Stimulated activated naive CD8-positive, alpha-beta T cell treated with anti-CD3 and anti-CD28 coated beads, Interleukin-15, amount 100 ng/mL, for 72 hours (primary cell): ENCODE measurements at regions not wholly inside any gene's neighbourhood (a gene's known extent, or its start where the extent isn't known, plus 50 kb on each side); places are given as distances from the start of the nearest gene placed in this dataset.

Source experiments
- ATAC-seq: fragments of 150-1000 bp; cut with Tn5 transposase; 2 replicates; pipeline ENCODE4 v1.10.0; 2021; ENCODE audit warnings: mild to moderate bottlenecking, moderate library complexity
- DNase-seq, 2 donors: peaks; one replicate each; pipeline ENCODE4 v3.0.0; 2021 to 2022
- H3K27ac Mint-ChIP-seq, 2 donors: one replicate each; pipeline ENCODE4 v1.8.0; 2022; ENCODE audit warnings: mild to moderate bottlenecking in 2 of 2, mixed read lengths in 2 of 2, moderate library complexity in 2 of 2
- H3K27me3 Mint-ChIP-seq: one replicate; pipeline ENCODE4 v1.8.0; 2022; ENCODE audit warnings: mixed read lengths
- H3K4me1 Mint-ChIP-seq: one replicate; pipeline ENCODE4 v1.8.0; 2022; ENCODE audit warnings: mild to moderate bottlenecking, mixed read lengths
- H3K4me3 Mint-ChIP-seq, 2 donors: one replicate each; pipeline ENCODE4 v1.8.0; 2022; ENCODE audit warnings: mild to moderate bottlenecking in 2 of 2, mixed read lengths in 2 of 2, moderate library complexity in 1 of 2
- H3K9me3 Mint-ChIP-seq, 2 donors: one replicate each; pipeline ENCODE4 v1.8.0; 2022; ENCODE audit warnings: mixed read lengths in 2 of 2

DNA sequence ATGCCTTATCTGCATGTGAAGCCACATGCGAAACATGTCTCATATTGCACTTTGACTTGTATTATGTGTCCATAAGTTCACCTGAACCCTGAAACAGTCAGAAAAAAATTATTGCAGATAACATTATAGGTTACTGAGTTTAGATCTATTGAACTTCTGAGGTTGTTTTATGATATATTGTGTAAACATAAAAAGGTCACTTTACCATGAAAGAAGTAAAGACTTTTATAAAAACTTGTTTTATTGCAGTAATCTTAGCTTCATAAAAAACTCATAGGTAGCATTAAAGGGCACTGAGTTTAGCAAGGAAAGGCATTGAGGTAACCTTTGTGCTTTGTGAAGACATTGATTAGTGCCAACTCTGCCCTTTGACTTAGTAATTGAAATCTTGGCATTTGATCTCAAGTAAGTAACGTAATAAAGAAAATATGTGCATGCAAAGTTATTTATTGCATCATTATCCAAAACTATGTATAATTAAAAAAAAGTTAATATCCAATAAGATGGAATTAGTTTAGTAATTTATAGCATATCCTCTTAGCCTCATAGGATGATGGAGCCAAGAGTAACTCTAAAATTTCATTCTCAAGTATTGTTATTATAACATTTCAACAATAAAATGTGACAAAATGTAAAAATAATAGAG is 313.3 kb upstream of the ATP2B1 start:
- H3K9me3 Mint-ChIP-seq: no peaks in the 10 kb centered on the region
- H3K4me1 Mint-ChIP-seq: no peaks in the 10 kb centered on the region
- no peaks in the 10 kb centered on the region for H3K27me3 Mint-ChIP-seq
- no peak for DNase-seq
- ATAC-seq: no peak
- H3K4me3 Mint-ChIP-seq: no peak overlapping the region
- H3K27ac Mint-ChIP-seq: no peak overlapping the region

DNA sequence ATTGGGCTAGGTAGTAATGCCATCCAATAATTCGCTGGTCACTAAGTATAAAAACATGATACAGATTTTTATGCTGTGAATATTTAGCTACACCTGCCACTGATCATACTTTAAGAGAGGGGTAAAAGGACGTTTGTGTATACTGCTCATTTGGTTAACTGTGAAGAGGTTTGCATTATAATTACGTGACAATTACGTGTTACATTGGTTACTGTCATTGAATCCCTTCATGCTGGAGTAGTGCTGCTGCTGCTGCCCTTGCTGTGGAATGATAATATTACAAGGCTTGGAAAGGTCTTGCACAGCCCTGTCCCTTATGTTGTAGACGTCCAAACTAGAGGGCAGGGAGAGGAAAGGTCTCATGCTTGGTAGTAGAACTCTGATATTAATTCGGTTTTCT is 312.2 kb upstream of the ATP2B1 start:
- H3K4me3 Mint-ChIP-seq: no peak overlapping the region
- no peaks in the 10 kb centered on the region for H3K27me3 Mint-ChIP-seq
- H3K4me1 Mint-ChIP-seq: no peaks in the 10 kb centered on the region
- ATAC-seq (no peak), DNase-seq (no peak)
- no peaks in the 10 kb centered on the region for H3K9me3 Mint-ChIP-seq
- H3K27ac Mint-ChIP-seq: no peak overlapping the region

DNA sequence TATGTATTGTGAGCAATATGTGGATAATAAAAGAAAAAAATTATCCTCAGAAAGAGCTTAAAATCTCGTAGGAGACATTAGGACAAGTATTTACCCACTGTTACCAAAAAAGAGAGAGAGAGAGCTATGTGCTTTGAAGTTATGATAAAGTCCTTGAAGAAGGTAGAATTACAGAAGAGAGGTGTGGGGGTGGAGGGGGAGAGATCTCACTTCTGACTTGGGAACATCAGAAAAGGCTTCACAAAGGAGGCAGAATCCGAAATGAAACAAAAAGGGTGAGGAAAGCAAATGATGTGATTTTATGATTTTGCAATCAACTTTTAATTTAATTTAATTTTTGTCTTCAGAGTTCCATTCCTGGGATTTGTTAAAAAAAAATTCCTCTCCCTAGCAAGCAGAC is 311.8 kb upstream of the ATP2B1 start:
- Mint-ChIP-seq H3K4me1 (no peaks in the 10 kb centered on the region), H3K27ac (no peak overlapping the region), H3K4me3 (no peak overlapping the region), H3K9me3 (no peaks in the 10 kb centered on the region), H3K27me3 (no peaks in the 10 kb centered on the region)
- ATAC-seq (no peak), DNase-seq (no peak)

DNA sequence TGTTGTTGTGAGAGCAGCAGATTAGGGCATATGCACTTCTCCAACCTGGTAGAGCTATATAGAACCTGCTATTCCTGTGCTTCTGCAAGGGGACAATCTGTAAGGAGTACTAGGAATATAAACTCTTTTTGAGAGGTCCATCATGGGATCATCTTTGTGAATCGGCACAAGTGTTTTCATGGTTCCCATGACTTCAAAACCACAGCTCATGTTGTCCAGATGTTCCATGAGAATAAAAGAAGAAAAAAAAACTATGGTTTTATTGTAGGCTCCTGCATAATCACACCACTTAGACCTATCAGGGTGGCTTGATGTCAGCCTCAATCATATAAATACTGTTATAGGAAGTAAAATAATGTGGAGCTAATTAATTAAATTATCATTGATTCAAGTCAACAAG is 311.4 kb upstream of the ATP2B1 start:
- DNase-seq (no peak), ATAC-seq (no peak)
- Mint-ChIP-seq H3K4me1 (no peaks in the 10 kb centered on the region), H3K27me3 (no peaks in the 10 kb centered on the region), H3K4me3 (no peak overlapping the region), H3K9me3 (no peaks in the 10 kb centered on the region), H3K27ac (no peak overlapping the region)

DNA sequence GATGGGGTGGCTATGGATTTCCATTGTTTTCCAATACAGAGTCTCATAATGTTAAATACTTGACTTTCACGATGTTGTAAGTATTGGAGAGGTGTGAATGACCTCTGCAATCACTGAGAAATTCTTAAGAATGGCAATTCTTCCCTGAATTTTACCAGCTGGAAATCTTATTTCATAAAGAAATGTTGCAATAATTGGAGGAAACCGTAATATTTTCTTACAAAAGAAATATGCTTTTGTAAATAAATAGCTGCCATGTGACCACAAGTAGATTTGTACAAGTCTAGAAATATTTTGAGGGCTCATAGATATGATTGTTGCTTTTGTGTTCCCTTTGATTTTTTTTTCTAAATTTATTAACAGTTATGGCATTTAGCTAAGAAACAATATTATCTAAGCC is 308.7 kb upstream of the ATP2B1 start:
- Mint-ChIP-seq H3K4me3 (no peak overlapping the region), H3K27ac (no peak overlapping the region), H3K27me3 (no peaks in the 10 kb centered on the region), H3K9me3 (no peaks in the 10 kb centered on the region), H3K4me1 (no peaks in the 10 kb centered on the region)
- DNase-seq (no peak), ATAC-seq (no peak)

DNA sequence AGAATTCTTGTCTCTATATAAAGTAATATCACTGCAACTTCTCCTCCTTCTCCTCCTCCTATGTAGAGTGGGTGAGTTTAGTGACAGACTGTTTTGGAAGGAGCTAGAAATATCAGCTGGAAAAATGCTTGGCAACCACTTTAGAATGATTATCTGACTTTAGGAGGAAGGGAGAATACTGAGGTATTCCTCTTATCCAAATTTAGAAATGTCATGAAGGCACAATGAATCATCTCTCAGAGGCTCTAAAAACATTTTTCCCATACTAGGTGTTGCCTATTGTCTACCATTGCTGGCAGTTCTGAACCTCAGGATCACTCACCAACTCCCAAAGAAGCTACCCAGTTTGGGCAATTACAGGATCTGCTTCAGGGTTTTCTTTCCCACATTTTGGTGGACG is 306.6 kb upstream of the ATP2B1 start:
- no peak overlapping the region for H3K4me3 Mint-ChIP-seq
- no peak for ATAC-seq
- DNase-seq: no peak
- no peaks in the 10 kb centered on the region for H3K4me1 Mint-ChIP-seq
- H3K9me3 Mint-ChIP-seq: no peaks in the 10 kb centered on the region
- no peaks in the 10 kb centered on the region for H3K27me3 Mint-ChIP-seq
- H3K27ac Mint-ChIP-seq: no peak overlapping the region

DNA sequence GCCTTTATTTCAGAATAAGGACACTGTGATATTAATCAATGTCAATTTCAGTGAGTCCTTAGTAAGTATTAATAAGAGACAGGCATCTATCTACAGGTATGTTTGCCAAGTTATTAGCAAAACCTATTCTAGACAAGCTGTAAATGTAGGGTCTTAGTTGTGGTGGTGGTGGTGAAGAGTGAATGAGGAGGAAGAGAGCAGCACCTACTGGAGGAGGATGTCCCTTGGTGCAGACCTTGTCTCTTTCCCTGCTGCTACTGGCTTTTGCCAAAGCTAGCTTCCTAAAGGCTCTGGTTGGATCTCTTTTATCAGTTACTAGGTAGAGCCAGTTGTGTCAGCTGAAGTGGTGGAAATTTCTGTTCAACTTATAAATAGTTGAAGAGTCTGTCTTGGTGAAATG is 304.8 kb upstream of the ATP2B1 start:
- H3K27ac Mint-ChIP-seq: peak overlapping the region in 1 of 2 donors; percentile 11
- no peaks in the 10 kb centered on the region for H3K27me3 Mint-ChIP-seq
- ATAC-seq (peak; percentile 55), DNase-seq (no peak)
- H3K4me1 Mint-ChIP-seq: no peaks in the 10 kb centered on the region
- no peaks in the 10 kb centered on the region for H3K9me3 Mint-ChIP-seq
- no peak overlapping the region for H3K4me3 Mint-ChIP-seq

DNA sequence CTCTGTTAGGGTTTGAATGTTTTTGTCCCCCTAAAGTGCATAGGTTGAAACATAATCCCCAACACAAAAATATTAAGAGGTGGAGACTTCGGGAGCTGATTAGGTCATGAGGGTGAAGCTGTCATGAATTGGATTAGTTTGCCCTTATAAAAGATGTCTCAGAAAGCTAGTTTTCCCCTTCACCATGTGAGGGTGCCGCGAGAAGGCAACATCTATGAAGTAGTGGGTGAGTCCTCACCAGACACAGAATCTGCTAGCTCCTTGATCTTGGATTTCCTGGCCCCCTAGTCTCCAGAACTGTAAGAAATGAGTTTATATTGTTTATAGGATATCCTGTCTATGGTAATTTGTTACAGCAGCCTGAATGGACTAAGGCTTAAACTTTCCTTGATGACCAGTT is 301.5 kb upstream of the ATP2B1 start:
- Mint-ChIP-seq H3K27ac (no peak overlapping the region), H3K27me3 (no peaks in the 10 kb centered on the region), H3K9me3 (no peaks in the 10 kb centered on the region), H3K4me1 (no peaks in the 10 kb centered on the region), H3K4me3 (no peak overlapping the region)
- DNase-seq (no peak), ATAC-seq (no peak)

DNA sequence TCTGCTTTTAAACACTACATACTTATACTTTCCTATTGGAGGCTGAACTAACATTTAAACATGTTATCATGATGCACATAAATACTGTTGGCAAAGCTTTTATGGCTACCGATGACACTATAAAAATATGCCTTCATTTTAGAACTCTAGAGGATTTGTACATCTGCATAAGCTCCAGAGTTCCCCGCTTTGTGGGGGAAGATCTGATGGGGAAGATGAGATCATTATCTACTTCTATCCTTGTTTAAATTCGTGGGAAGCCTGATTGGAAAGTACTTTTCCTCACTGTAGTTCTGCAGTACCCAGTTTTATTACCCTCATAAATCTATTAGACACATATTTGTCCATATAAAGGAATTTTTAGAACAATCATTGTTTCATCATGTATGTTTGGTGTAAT is 299.6 kb upstream of the ATP2B1 start:
- DNase-seq: no peak
- Mint-ChIP-seq H3K27me3 (no peaks in the 10 kb centered on the region), H3K27ac (no peak overlapping the region)

DNA sequence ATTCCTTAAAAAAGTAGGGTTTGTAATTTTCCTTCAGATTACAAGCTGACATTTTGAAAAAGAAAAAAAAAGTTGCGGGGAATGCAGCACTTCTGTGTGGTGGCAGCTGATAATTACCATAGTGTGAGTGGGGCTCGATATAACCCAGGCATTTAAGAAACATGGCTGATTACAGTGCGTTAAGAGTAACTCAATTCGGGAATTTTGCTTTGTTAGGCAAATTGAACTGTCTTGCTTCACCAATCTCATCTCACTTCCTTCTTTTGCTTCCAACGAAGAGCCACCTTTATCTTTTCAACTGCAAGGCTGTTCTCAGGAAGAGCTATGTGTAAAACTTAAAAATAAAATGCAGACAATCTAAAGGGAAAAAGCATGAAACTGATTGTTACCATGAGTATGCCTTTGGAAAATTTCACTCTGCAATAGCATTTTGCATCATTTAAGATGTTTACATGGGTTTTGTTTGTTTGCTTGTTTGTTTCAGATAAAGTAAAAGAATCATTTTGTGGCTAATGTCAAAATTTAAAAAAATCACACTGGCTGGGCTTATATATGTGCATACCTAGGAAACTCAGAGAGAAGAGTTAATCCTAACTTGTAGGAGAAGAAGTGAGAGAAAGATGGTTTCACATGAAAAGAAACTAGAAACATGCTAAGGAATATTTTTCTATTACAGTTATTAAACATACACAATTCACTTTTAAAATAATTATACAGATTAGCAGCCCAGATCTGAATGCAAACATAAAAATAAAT is 295.9 kb upstream of the ATP2B1 start:
- Mint-ChIP-seq H3K27me3 (no peaks in the 10 kb centered on the region), H3K4me3 (no peak overlapping the region), H3K4me1 (no peaks in the 10 kb centered on the region), H3K27ac (no peak overlapping the region), H3K9me3 (no peaks in the 10 kb centered on the region)
- no peak for ATAC-seq
- DNase-seq: no peak

More for the DNA sequence above, 299.6 kb upstream of the ATP2B1 start:
- ATAC-seq: no peak
- Mint-ChIP-seq H3K4me3 (no peak overlapping the region), H3K9me3 (no peaks in the 10 kb centered on the region), H3K4me1 (no peaks in the 10 kb centered on the region)

DNA sequence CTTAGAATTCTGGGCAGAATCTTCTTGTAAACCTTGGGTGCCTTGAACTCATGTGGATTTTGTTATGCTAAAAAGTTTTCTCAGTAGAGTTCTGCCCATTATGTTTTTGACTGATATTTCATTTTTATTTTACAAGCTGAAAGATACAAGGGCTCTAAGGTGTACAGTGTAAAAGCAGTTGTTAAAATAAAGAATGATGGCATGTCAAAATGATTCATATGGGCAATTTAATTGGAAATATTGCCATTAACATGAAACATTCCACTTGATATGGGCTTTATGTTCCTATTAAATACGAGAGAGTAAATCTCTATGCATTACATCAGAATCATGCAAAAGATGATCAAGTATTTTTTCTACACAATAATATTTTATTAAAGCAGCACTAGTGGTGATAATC is 295.1 kb upstream of the ATP2B1 start:
- H3K9me3 Mint-ChIP-seq: no peaks in the 10 kb centered on the region
- H3K27me3 Mint-ChIP-seq: no peaks in the 10 kb centered on the region
- no peak for DNase-seq
- no peak overlapping the region for H3K4me3 Mint-ChIP-seq
- H3K4me1 Mint-ChIP-seq: no peaks in the 10 kb centered on the region
- H3K27ac Mint-ChIP-seq: no peak overlapping the region
- ATAC-seq: no peak

DNA sequence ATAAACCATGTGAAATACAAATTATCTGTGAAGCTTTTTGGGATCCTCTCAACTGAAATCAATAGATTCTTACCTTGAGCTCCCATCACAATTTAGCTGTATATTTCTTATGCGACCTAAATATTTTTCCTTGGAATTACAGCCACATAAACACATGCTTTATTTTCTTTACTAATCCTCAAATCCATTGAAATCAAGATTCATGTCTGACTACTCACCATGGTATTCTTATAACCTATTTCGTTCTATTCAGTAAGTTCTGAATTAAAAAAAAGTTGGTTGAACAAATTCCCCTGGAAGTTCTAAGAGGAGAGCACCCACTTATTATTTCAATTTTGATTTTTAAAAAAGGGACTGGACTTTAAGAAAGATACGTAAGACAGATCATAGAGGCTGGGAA is 292.1 kb upstream of the ATP2B1 start:
- Mint-ChIP-seq H3K4me1 (no peaks in the 10 kb centered on the region), H3K27ac (no peak overlapping the region), H3K4me3 (no peak overlapping the region), H3K9me3 (no peaks in the 10 kb centered on the region), H3K27me3 (no peaks in the 10 kb centered on the region)
- ATAC-seq (no peak), DNase-seq (no peak)

DNA sequence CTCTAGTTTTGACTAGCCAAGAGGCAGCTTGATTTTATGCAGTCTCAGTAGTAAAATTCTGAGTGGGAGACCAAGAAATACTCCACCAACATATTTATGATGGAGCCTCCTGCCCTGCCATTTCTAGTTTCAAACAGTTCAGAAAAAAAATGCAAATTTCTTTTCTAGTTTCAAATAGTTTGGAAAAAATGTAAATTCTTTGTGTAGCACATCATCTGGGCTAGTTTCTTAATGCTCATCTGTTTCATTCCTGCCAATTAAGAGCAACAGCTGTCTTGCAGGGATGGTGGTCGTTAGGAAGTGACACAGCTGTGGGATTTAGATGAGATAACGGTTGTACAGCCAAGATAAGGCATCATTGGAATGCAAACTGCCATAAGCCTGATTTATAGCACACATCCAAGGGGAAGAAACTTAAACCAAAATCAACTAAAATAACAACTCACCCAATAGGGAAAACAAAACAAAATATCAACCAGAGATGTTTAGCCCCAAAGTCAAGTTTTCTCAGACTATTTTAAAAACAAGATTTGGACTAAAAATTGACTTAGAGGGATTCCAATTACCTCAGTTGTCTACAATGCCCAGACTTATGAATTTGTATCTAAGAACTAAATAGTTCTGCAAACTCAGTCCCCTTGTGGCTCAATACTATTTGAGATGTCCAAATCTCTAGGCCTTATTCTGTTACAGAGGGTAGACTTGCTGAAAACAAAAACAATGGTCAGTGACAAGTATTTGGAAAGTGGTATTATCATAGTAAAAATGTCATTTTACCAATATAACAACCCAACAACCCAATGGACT is 291.3 kb upstream of the ATP2B1 start:
- Mint-ChIP-seq H3K27ac (no peak overlapping the region), H3K27me3 (no peaks in the 10 kb centered on the region), H3K4me1 (no peaks in the 10 kb centered on the region), H3K9me3 (no peaks in the 10 kb centered on the region), H3K4me3 (no peak overlapping the region)
- DNase-seq: no peak
- ATAC-seq: no peak

DNA sequence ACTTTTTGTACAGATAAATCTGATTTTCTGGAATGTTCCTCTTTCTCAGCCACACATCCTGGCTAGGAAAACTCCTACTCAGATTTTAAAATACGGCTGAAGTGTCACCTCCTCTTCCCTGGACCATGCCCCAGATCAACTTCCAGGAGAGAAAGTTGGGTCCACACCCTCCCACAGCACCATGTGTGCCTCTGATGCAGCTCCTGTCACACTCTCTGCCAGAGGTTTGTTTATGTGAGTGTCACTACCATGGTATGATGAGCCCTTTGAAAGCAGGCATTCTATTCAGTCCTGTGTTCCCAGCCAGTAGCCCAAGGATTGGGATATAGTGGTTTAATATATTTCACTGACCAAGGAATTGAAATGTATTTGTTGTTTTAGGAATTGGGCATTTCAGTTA is 287.2 kb upstream of the ATP2B1 start:
- Mint-ChIP-seq H3K4me3 (no peak overlapping the region), H3K27me3 (no peaks in the 10 kb centered on the region), H3K9me3 (no peaks in the 10 kb centered on the region), H3K27ac (no peak overlapping the region), H3K4me1 (no peaks in the 10 kb centered on the region)
- DNase-seq (no peak), ATAC-seq (no peak)

DNA sequence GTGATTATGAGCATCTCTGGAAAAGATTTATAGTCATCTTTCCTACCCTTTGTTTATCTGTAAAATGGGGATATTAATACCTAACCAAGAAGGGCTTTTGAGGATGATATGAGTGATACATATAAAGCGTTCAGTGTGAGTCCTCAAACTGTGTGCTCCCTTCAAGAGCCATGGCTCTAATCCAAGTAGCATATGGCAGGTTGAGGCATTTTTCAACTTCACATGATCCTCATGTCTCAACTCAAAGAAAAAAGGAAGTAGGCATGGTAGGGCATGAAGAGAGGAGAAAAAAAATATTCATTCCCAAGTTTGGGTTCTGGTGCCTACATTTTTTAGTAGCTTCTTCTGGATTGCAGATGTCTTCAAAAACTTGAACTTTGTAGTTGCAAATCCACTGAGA is 286.3 kb upstream of the ATP2B1 start:
- H3K4me3 Mint-ChIP-seq: no peak overlapping the region
- no peaks in the 10 kb centered on the region for H3K4me1 Mint-ChIP-seq
- ATAC-seq: no peak
- H3K9me3 Mint-ChIP-seq: no peaks in the 10 kb centered on the region
- no peak overlapping the region for H3K27ac Mint-ChIP-seq
- no peaks in the 10 kb centered on the region for H3K27me3 Mint-ChIP-seq
- no peak for DNase-seq

DNA sequence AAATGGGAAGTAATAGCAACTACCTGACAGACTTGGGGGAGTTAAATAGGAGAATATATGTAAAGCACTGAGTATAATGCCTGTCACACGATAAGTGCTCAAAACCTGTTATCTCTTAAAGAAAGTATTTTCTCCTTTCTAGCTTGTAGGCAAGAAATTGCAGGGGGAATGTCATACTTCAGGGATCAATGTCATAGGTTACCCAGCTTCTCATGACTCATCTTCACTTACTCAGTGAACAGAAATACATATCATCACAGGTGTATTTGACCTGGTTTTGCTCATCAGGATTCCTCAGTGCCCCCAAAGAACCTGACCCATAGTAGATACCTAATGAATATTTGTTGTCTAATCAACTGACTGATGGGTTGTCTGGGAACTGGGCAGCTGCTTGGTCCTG is 285.0 kb upstream of the ATP2B1 start:
- DNase-seq (no peak), ATAC-seq (no peak)
- H3K27me3 Mint-ChIP-seq: no peaks in the 10 kb centered on the region
- no peaks in the 10 kb centered on the region for H3K4me1 Mint-ChIP-seq
- no peaks in the 10 kb centered on the region for H3K9me3 Mint-ChIP-seq
- no peak overlapping the region for H3K27ac Mint-ChIP-seq
- H3K4me3 Mint-ChIP-seq: no peak overlapping the region
